HepG2 (cell line): ENCODE measurements at regions not wholly inside any gene's neighbourhood (a gene's known extent, or its start where the extent isn't known, plus 50 kb on each side); places are given as distances from the start of the nearest gene placed in this dataset.

ENCODE experiments used
- ATRX ChIP-seq: sonication (generic); formaldehyde crosslinking; IDR thresholded peaks from 2 replicates; pipeline ENCODE4 v1.4.0; 2020; ENCODE audit warnings: missing genetic modification reagents, borderline replicate concordance
- CTCF ChIP-seq: sonication (generic); formaldehyde crosslinking; IDR thresholded peaks from 2 replicates; pipeline ENCODE4 v1.5.0; 2020; ENCODE audit warnings: mild to moderate bottlenecking, missing genetic modification reagents, moderate library complexity
- EZH2 ChIP-seq: conservative IDR thresholded peaks from 2 replicates; pipeline ENCODE4 v1.6.1; 2012; ENCODE audit warnings: mild to moderate bottlenecking, low read depth, low read length, moderate library complexity
- POGZ ChIP-seq: sonication (generic); formaldehyde crosslinking; IDR thresholded peaks from 2 replicates; pipeline ENCODE4 v1.4.0; 2020; ENCODE audit warnings: mild to moderate bottlenecking, missing genetic modification reagents
- POLR2A ChIP-seq, 2 experiments: IDR thresholded peaks; 2 replicates each; pipeline ENCODE4 v1.6.1; 2011; ENCODE audit warnings: low read depth in 2 of 2, low read length in 2 of 2, mild to moderate bottlenecking in 1 of 2, moderate library complexity in 1 of 2; ENCODE audit not compliant: insufficient read depth in 1 of 2
- PRDM15 ChIP-seq: sonication (generic); formaldehyde crosslinking; IDR thresholded peaks from 2 replicates; pipeline ENCODE4 v1.4.0; 2020; ENCODE audit warnings: missing genetic modification reagents
- TFDP1 ChIP-seq: IDR thresholded peaks from 2 replicates; pipeline ENCODE4 v1.6.1; 2016; ENCODE audit warnings: missing compliant biosample characterization, missing genetic modification reagents, borderline replicate concordance
- ZNF101 ChIP-seq: sonication (generic); formaldehyde crosslinking; IDR thresholded peaks from 2 replicates; pipeline ENCODE4 v1.4.0; 2020; ENCODE audit warnings: mild to moderate bottlenecking, low read depth, missing genetic modification reagents, borderline replicate concordance
- ZNF577 ChIP-seq: sonication (generic); formaldehyde crosslinking; IDR thresholded peaks from 2 replicates; pipeline ENCODE4 v1.4.0; 2020; ENCODE audit warnings: mild to moderate bottlenecking, low read depth, missing genetic modification reagents, borderline replicate concordance

- TF ChIP-seq POGZ (CRISPR knock-in tag) (no peak), CTCF (CRISPR knock-in tag) (no peak), POLR2A (IDR thresholded peaks at IDR 0.05; ENCODE audit: insufficient read depth in 1 of 2, low read depth in 2 of 2, low read length in 2 of 2) (no peak), EZH2 (no peak), ZNF577 (CRISPR knock-in tag) (no peak), TFDP1 (CRISPR knock-in tag) (no peak), ZNF101 (CRISPR knock-in tag) (no peak), PRDM15 (no peak), ATRX (CRISPR knock-in tag) (no peak)
Measured at GRCh38 chr6:169310983-169311382, 57.3 kb upstream of the THBS2 start.
